ENCODE measurements at regions not wholly inside any gene's neighbourhood (a gene's known extent, or its start where the extent isn't known, plus 50 kb on each side); places are given as distances from the start of the nearest gene placed in this dataset.
"Not testable (repeated sequence)": the region's sequence is repeated elsewhere in the genome, so short reads cannot be mapped to it uniquely, and the experiment has no call there.

- TF ChIP-seq CTCF (conservative IDR thresholded peaks at IDR 0.05; ENCODE audit: low read depth in 2 of 2); EZH2 (IDR thresholded peaks at IDR 0.05; ENCODE audit: low read depth, unreplicated experiment); CREB1 (CRISPR knock-in tag; IDR thresholded peaks at IDR 0.05; ENCODE audit: low read depth); POLR2AphosphoS5 (IDR thresholded peaks at IDR 0.05; ENCODE audit: low read depth); NANOG (IDR thresholded peaks at IDR 0.05; ENCODE audit: borderline replicate concordance); EZH2phosphoT487 (IDR thresholded peaks at IDR 0.05; ENCODE audit: unreplicated experiment); REST (IDR thresholded peaks at IDR 0.05; ENCODE audit: unreplicated experiment); JUNB (IDR thresholded peaks at IDR 0.05; ENCODE audit: unreplicated experiment); ZNF462 (CRISPR knock-in tag; IDR thresholded peaks at IDR 0.05); STAT1 (IDR thresholded peaks at IDR 0.05; ENCODE audit: unreplicated experiment); ETS1 (IDR thresholded peaks at IDR 0.05): not testable (repeated sequence)
Measured at GRCh38 chr1:119256089-119256488, 112.5 kb upstream of the HAO2 start.

Measured in GM23338 (cell line).